ENCODE measurements at regions not wholly inside any gene's neighbourhood (a gene's known extent, or its start where the extent isn't known, plus 50 kb on each side); places are given as distances from the start of the nearest gene placed in this dataset.
"Not testable (repeated sequence)": the region's sequence is repeated elsewhere in the genome, so short reads cannot be mapped to it uniquely, and the experiment has no call there.

DNA sequence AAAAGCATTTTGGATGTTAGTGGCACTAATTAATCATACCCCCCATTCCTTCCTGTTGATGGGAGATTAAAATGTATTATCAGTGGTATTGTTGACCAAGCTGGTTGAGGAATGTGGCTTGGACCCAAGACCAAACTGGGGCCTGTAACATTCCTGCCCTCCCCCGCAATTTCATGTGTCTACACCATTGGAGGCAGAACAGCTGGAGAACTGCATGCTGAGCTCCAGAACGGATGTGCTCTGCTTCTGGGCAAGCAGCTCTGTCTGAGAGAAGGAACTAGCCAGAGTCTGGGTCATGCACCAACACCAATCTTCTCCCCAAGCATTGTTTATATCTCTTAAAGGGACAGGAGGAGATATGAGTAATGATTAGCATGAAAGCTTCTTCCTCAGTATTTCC is 185.5 kb downstream of the CEP135 start:
- no peak overlapping the region for H3K27ac ChIP-seq (ENCODE audit: low read depth in 2 of 2, low read length in 2 of 2)

GRCh38 chr4:56132835-56133234 is 184.1 kb downstream of the CEP135 start:
- Histone ChIP-seq H3K4me1 (ENCODE audit: control insufficient read depth in 2 of 2, insufficient read depth in 2 of 2, low read length in 2 of 2) (no peaks in the 10 kb centered on the region), H3K4me3 (ENCODE audit: low read length in 2 of 2) (no peak overlapping the region), H3K27me3 (ENCODE audit: control insufficient read depth in 2 of 2, insufficient read depth in 2 of 2, low read length in 2 of 2) (no peaks in the 10 kb centered on the region), H3K36me3 (ENCODE audit: control insufficient read depth in 2 of 2, insufficient read depth in 2 of 2, low read length in 2 of 2) (no peaks in the 10 kb centered on the region), H3K9ac (ENCODE audit: low read depth in 1 of 2, low read length in 2 of 2) (no peak overlapping the region), H3K27ac (ENCODE audit: low read depth in 2 of 2, low read length in 2 of 2) (no peak overlapping the region), H3K9me3 (ENCODE audit: control insufficient read depth in 2 of 2, low read length in 2 of 2) (no peaks in the 10 kb centered on the region)

More for the DNA sequence above, 185.5 kb downstream of the CEP135 start:
- no peaks in the 10 kb centered on the region for H3K4me1 ChIP-seq (ENCODE audit: control insufficient read depth in 2 of 2, insufficient read depth in 2 of 2, low read length in 2 of 2)
- no peaks in the 10 kb centered on the region for H3K27me3 ChIP-seq (ENCODE audit: control insufficient read depth in 2 of 2, insufficient read depth in 2 of 2, low read length in 2 of 2)
- H3K9me3 ChIP-seq (ENCODE audit: control insufficient read depth in 2 of 2, low read length in 2 of 2): no peaks in the 10 kb centered on the region
- no peak overlapping the region for H3K9ac ChIP-seq (ENCODE audit: low read depth in 1 of 2, low read length in 2 of 2)
- H3K4me3 ChIP-seq (ENCODE audit: low read length in 2 of 2): no peak overlapping the region
- H3K36me3 ChIP-seq (ENCODE audit: control insufficient read depth in 2 of 2, insufficient read depth in 2 of 2, low read length in 2 of 2): no peaks in the 10 kb centered on the region

GRCh38 chr4:56132188-56132587 is 183.4 kb downstream of the CEP135 start:
- H3K36me3 ChIP-seq (ENCODE audit: control insufficient read depth in 2 of 2, insufficient read depth in 2 of 2, low read length in 2 of 2); H3K27ac ChIP-seq (ENCODE audit: low read depth in 2 of 2, low read length in 2 of 2); H3K9ac ChIP-seq (ENCODE audit: low read depth in 1 of 2, low read length in 2 of 2); H3K27me3 ChIP-seq (ENCODE audit: control insufficient read depth in 2 of 2, insufficient read depth in 2 of 2, low read length in 2 of 2); H3K4me3 ChIP-seq (ENCODE audit: low read length in 2 of 2); H3K9me3 ChIP-seq (ENCODE audit: control insufficient read depth in 2 of 2, low read length in 2 of 2); H3K4me1 ChIP-seq (ENCODE audit: control insufficient read depth in 2 of 2, insufficient read depth in 2 of 2, low read length in 2 of 2): not testable (repeated sequence)

GRCh38 chr4:56130606-56131155 is 181.9 kb downstream of the CEP135 start:
- no peak overlapping the region for H3K27ac ChIP-seq (ENCODE audit: low read depth in 2 of 2, low read length in 2 of 2)
- H3K4me3 ChIP-seq (ENCODE audit: low read length in 2 of 2): no peak overlapping the region
- H3K36me3 ChIP-seq (ENCODE audit: control insufficient read depth in 2 of 2, insufficient read depth in 2 of 2, low read length in 2 of 2): no peaks in the 10 kb centered on the region
- no peaks in the 10 kb centered on the region for H3K4me1 ChIP-seq (ENCODE audit: control insufficient read depth in 2 of 2, insufficient read depth in 2 of 2, low read length in 2 of 2)
- H3K9me3 ChIP-seq (ENCODE audit: control insufficient read depth in 2 of 2, low read length in 2 of 2): no peaks in the 10 kb centered on the region
- no peak overlapping the region for H3K9ac ChIP-seq (ENCODE audit: low read depth in 1 of 2, low read length in 2 of 2)
- H3K27me3 ChIP-seq (ENCODE audit: control insufficient read depth in 2 of 2, insufficient read depth in 2 of 2, low read length in 2 of 2): no peaks in the 10 kb centered on the region

DNA sequence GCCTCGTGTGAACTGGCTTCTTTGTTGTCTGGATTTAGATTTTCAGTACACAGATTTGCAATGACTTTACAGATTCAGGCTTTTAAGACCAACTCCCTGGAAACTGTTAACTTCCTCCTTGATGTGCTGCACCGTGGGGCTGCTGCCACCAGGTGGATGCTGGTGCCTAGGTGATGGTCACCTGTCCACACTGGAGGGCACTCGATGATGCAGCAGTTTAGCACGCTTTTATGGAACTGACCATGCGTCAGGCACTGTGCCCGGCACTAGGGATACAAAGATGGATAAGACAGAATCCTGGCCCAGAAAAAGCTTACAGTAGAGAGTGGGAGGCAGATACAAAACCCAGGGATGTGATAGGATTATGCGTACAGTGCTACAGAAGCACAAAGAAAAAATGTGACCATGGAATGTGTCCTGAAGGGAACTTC is 180.7 kb downstream of the CEP135 start:
- no peaks in the 10 kb centered on the region for H3K9me3 ChIP-seq (ENCODE audit: control insufficient read depth in 2 of 2, low read length in 2 of 2)
- no peaks in the 10 kb centered on the region for H3K27me3 ChIP-seq (ENCODE audit: control insufficient read depth in 2 of 2, insufficient read depth in 2 of 2, low read length in 2 of 2)
- no peaks in the 10 kb centered on the region for H3K36me3 ChIP-seq (ENCODE audit: control insufficient read depth in 2 of 2, insufficient read depth in 2 of 2, low read length in 2 of 2)
- H3K4me1 ChIP-seq (ENCODE audit: control insufficient read depth in 2 of 2, insufficient read depth in 2 of 2, low read length in 2 of 2): no peaks in the 10 kb centered on the region
- no peak overlapping the region for H3K9ac ChIP-seq (ENCODE audit: low read depth in 1 of 2, low read length in 2 of 2)
- H3K4me3 ChIP-seq (ENCODE audit: low read length in 2 of 2): no peak overlapping the region
- H3K27ac ChIP-seq (ENCODE audit: low read depth in 2 of 2, low read length in 2 of 2): no peak overlapping the region

- Histone ChIP-seq H3K9ac (ENCODE audit: low read depth in 1 of 2, low read length in 2 of 2) (no peak overlapping the region), H3K27ac (ENCODE audit: low read depth in 2 of 2, low read length in 2 of 2) (no peak overlapping the region), H3K4me3 (ENCODE audit: low read length in 2 of 2) (no peak overlapping the region), H3K36me3 (ENCODE audit: control insufficient read depth in 2 of 2, insufficient read depth in 2 of 2, low read length in 2 of 2) (no peaks in the 10 kb centered on the region), H3K9me3 (ENCODE audit: control insufficient read depth in 2 of 2, low read length in 2 of 2) (no peaks in the 10 kb centered on the region), H3K27me3 (ENCODE audit: control insufficient read depth in 2 of 2, insufficient read depth in 2 of 2, low read length in 2 of 2) (no peaks in the 10 kb centered on the region), H3K4me1 (ENCODE audit: control insufficient read depth in 2 of 2, insufficient read depth in 2 of 2, low read length in 2 of 2) (no peaks in the 10 kb centered on the region)
These were observed 179.5 kb downstream of the CEP135 start for GRCh38 chr4:56128213-56128612.

DNA sequence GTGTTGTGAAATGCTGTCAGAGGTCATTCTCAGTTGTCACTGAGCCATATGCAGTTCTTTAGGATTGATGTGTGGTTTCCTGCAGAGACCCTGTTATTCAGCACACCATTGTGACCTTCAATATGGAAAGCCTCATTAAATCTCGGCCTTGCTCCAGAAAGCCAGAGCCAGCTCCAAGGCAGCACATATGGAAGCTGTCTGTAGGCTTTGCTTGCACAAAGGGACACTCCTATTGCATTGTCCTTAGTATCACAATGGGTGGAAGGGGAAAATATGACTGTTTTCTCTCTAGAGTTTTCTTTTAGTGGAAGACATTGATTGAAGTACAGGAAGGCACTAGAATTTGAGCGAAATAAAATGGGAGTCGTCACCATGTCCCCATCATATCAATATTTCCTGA is 179.0 kb downstream of the CEP135 start:
- no peak overlapping the region for H3K4me3 ChIP-seq (ENCODE audit: low read length in 2 of 2)
- H3K4me1 ChIP-seq (ENCODE audit: control insufficient read depth in 2 of 2, insufficient read depth in 2 of 2, low read length in 2 of 2): no peaks in the 10 kb centered on the region
- no peak overlapping the region for H3K9ac ChIP-seq (ENCODE audit: low read depth in 1 of 2, low read length in 2 of 2)
- no peaks in the 10 kb centered on the region for H3K9me3 ChIP-seq (ENCODE audit: control insufficient read depth in 2 of 2, low read length in 2 of 2)
- no peaks in the 10 kb centered on the region for H3K27me3 ChIP-seq (ENCODE audit: control insufficient read depth in 2 of 2, insufficient read depth in 2 of 2, low read length in 2 of 2)
- H3K36me3 ChIP-seq (ENCODE audit: control insufficient read depth in 2 of 2, insufficient read depth in 2 of 2, low read length in 2 of 2): no peaks in the 10 kb centered on the region
- H3K27ac ChIP-seq (ENCODE audit: low read depth in 2 of 2, low read length in 2 of 2): no peak overlapping the region

GRCh38 chr4:56123547-56123946 is 174.8 kb downstream of the CEP135 start:
- H3K36me3 ChIP-seq (ENCODE audit: control insufficient read depth in 2 of 2, insufficient read depth in 2 of 2, low read length in 2 of 2): no peaks in the 10 kb centered on the region
- no peaks in the 10 kb centered on the region for H3K4me1 ChIP-seq (ENCODE audit: control insufficient read depth in 2 of 2, insufficient read depth in 2 of 2, low read length in 2 of 2)
- no peaks in the 10 kb centered on the region for H3K27me3 ChIP-seq (ENCODE audit: control insufficient read depth in 2 of 2, insufficient read depth in 2 of 2, low read length in 2 of 2)
- no peaks in the 10 kb centered on the region for H3K9me3 ChIP-seq (ENCODE audit: control insufficient read depth in 2 of 2, low read length in 2 of 2)
- no peak overlapping the region for H3K9ac ChIP-seq (ENCODE audit: low read depth in 1 of 2, low read length in 2 of 2)
- no peak overlapping the region for H3K4me3 ChIP-seq (ENCODE audit: low read length in 2 of 2)
- H3K27ac ChIP-seq (ENCODE audit: low read depth in 2 of 2, low read length in 2 of 2): no peak overlapping the region

DNA sequence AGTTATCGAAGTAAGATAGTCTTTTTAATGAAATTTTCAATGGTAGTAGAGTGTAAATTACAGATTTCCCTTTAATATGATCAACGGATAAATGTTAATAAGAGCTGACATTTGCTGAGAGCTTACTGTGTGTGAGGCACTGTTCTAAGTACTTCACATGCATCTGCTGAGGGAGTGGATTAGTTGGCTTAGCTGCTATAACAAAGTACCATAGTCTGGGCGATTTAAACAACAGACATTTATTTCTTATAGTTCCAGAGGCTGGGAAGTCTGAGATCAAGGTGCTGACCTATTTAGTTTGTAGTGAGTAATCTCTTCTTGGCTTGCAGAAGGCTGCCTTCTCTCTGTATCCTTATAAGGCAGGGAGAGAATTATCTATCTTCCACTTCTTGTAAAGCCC is 174.3 kb downstream of the CEP135 start:
- H3K4me1 ChIP-seq (ENCODE audit: control insufficient read depth in 2 of 2, insufficient read depth in 2 of 2, low read length in 2 of 2): no peaks in the 10 kb centered on the region

DNA sequence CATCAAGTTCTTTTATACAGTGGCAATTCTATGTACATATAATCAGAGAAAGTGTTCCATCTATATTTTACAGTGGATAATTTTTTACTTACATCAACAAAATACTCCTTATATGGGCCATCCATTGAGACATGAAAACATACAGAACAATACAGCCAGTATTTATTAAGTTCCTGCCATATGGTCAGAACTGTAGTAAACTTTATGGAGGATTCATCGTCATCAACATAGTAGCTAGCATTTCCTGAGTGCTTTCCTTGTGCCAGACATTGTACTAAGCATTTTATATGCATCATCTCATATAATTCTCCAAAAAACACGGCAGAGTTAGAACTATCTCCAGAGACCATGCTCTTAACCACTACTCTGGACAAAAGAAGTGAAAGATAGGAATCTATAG is 170.1 kb downstream of the CEP135 start:
- Histone ChIP-seq H3K9me3 (ENCODE audit: control insufficient read depth in 2 of 2, low read length in 2 of 2) (no peaks in the 10 kb centered on the region), H3K9ac (ENCODE audit: low read depth in 1 of 2, low read length in 2 of 2) (no peak overlapping the region)

More for the DNA sequence above, 174.3 kb downstream of the CEP135 start:
- H3K4me3 ChIP-seq (ENCODE audit: low read length in 2 of 2): no peak overlapping the region
- H3K27ac ChIP-seq (ENCODE audit: low read depth in 2 of 2, low read length in 2 of 2): no peak overlapping the region
- no peaks in the 10 kb centered on the region for H3K9me3 ChIP-seq (ENCODE audit: control insufficient read depth in 2 of 2, low read length in 2 of 2)
- H3K9ac ChIP-seq (ENCODE audit: low read depth in 1 of 2, low read length in 2 of 2): no peak overlapping the region
- no peaks in the 10 kb centered on the region for H3K36me3 ChIP-seq (ENCODE audit: control insufficient read depth in 2 of 2, insufficient read depth in 2 of 2, low read length in 2 of 2)
- no peaks in the 10 kb centered on the region for H3K27me3 ChIP-seq (ENCODE audit: control insufficient read depth in 2 of 2, insufficient read depth in 2 of 2, low read length in 2 of 2)

DNA sequence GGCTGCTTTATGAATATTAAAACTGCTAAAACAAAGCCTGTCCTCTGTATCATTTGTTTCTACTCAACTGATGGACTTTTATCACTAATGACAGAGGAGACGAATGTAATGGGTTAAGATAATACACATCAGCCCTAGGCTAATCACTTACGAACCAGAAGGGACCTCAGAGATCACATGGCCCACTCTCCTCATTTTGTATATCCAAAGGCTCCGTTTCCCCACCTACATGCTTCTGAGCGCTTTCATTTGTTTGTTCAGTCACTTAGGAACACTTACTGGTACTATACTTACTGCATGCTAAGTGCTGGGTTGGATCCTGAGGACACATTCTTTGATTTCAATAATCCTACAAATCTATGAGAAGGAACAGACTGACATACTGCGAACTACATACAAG is 169.3 kb downstream of the CEP135 start:
- H3K36me3 ChIP-seq (ENCODE audit: control insufficient read depth in 2 of 2, insufficient read depth in 2 of 2, low read length in 2 of 2): no peaks in the 10 kb centered on the region
- no peak overlapping the region for H3K9ac ChIP-seq (ENCODE audit: low read depth in 1 of 2, low read length in 2 of 2)
- no peaks in the 10 kb centered on the region for H3K27me3 ChIP-seq (ENCODE audit: control insufficient read depth in 2 of 2, insufficient read depth in 2 of 2, low read length in 2 of 2)
- no peak overlapping the region for H3K27ac ChIP-seq (ENCODE audit: low read depth in 2 of 2, low read length in 2 of 2)
- no peaks in the 10 kb centered on the region for H3K9me3 ChIP-seq (ENCODE audit: control insufficient read depth in 2 of 2, low read length in 2 of 2)
- no peak overlapping the region for H3K4me3 ChIP-seq (ENCODE audit: low read length in 2 of 2)
- H3K4me1 ChIP-seq (ENCODE audit: control insufficient read depth in 2 of 2, insufficient read depth in 2 of 2, low read length in 2 of 2): no peaks in the 10 kb centered on the region

More for the DNA sequence above, 170.1 kb downstream of the CEP135 start:
- H3K27ac ChIP-seq (ENCODE audit: low read depth in 2 of 2, low read length in 2 of 2): no peak overlapping the region
- no peak overlapping the region for H3K4me3 ChIP-seq (ENCODE audit: low read length in 2 of 2)
- no peaks in the 10 kb centered on the region for H3K36me3 ChIP-seq (ENCODE audit: control insufficient read depth in 2 of 2, insufficient read depth in 2 of 2, low read length in 2 of 2)
- H3K27me3 ChIP-seq (ENCODE audit: control insufficient read depth in 2 of 2, insufficient read depth in 2 of 2, low read length in 2 of 2): no peaks in the 10 kb centered on the region
- H3K4me1 ChIP-seq (ENCODE audit: control insufficient read depth in 2 of 2, insufficient read depth in 2 of 2, low read length in 2 of 2): no peaks in the 10 kb centered on the region

Measured in mucosa of rectum (tissue), 2 donors.